H1 (cell line): ENCODE measurements at regions not wholly inside any gene's neighbourhood (a gene's known extent, or its start where the extent isn't known, plus 50 kb on each side); places are given as distances from the start of the nearest gene placed in this dataset.

Experiments used
- CTCF ChIA-PET: fragments of 300-600 bp; sonication (Branson Sonifier 250); formaldehyde crosslinking; loops from one replicate; lab custom pipeline; 2021; ENCODE audit not compliant: partially characterized antibody; lab: Charles Lee
- POLR2A ChIA-PET: fragments of 300-600 bp; sonication (Branson Sonifier 250); formaldehyde crosslinking; loops from one replicate; lab custom pipeline; 2021; ENCODE audit warnings: inconsistent platforms; ENCODE audit not compliant: partially characterized antibody; lab: Charles Lee
- DNase-seq, 2 experiments: peaks; one replicate each; pipeline versions ENCODE4 v3.0.0 to v3.0.0-alpha.2; 2010 to 2022; ENCODE audit warnings: low spot score in 2 of 2, low read depth in 1 of 2, mixed read lengths in 1 of 2
- FAIRE-seq: peaks from 2 replicates; lab custom pipeline; 2011; peaks lifted over from hg19 to GRCh38; lab: Jason Lieb, UNC
- H2AFZ ChIP-seq: 2 replicates; pipeline ENCODE4 v1.8.1; 2012; ENCODE audit warnings: low read length, inconsistent platforms
- H2AK5ac ChIP-seq: 2 replicates; pipeline ENCODE4 v1.6.1; 2013; ENCODE audit warnings: low read depth, low read length
- H2BK120ac ChIP-seq: replicated peaks from 2 replicates; pipeline ENCODE3; 2013; ENCODE audit warnings: low read depth, low read length, inconsistent platforms
- H2BK12ac ChIP-seq: 2 replicates; pipeline ENCODE4 v1.6.1; 2013; ENCODE audit warnings: low read depth, low read length
- H2BK15ac ChIP-seq: 2 replicates; pipeline ENCODE4 v1.6.1; 2013; ENCODE audit warnings: low read length
- H2BK20ac ChIP-seq: 2 replicates; pipeline ENCODE4 v1.6.1; 2013; ENCODE audit warnings: low read length
- H2BK5ac ChIP-seq: 2 replicates; pipeline ENCODE4 v1.6.1; 2013; ENCODE audit warnings: low read depth, low read length
- H3K14ac ChIP-seq: 2 replicates; pipeline ENCODE4 v1.6.1; 2013; ENCODE audit warnings: inconsistent platforms; ENCODE audit not compliant: insufficient read length
- H3K18ac ChIP-seq: 2 replicates; pipeline ENCODE4 v1.6.1; 2013; ENCODE audit warnings: low read length; ENCODE audit errors: extremely low read depth
- H3K23ac ChIP-seq: 2 replicates; pipeline ENCODE4 v1.6.1; 2013; ENCODE audit warnings: inconsistent platforms; ENCODE audit not compliant: insufficient read length
- H3K23me2 ChIP-seq: 2 replicates; pipeline ENCODE4 v1.6.1; 2013; ENCODE audit warnings: low read depth, low read length
- H3K27ac ChIP-seq: 2 replicates; pipeline ENCODE4 v1.6.1; 2011; ENCODE audit warnings: low read depth, low read length, inconsistent platforms
- H3K27me3 ChIP-seq, 4 experiments: replicated peaks in 1 of 4; 1 replicate in 1 of 4; 2 replicates in 3 of 4; pipeline versions ENCODE4 v1.6.1 to v1.8.1; 2011 to 2013; ENCODE audit warnings: low read length in 3 of 4, mild to moderate bottlenecking in 3 of 4, inconsistent platforms in 2 of 4, mixed read lengths in 2 of 4, moderate library complexity in 1 of 4; ENCODE audit not compliant: control insufficient read depth in 3 of 4, insufficient read depth in 3 of 4; ENCODE audit errors: extremely low read depth in 1 of 4
- H3K36me3 ChIP-seq, 4 experiments: 2 replicates each; pipeline versions ENCODE4 v1.6.1 to v1.8.1; 2011 to 2013; ENCODE audit warnings: mild to moderate bottlenecking in 4 of 4, low read length in 3 of 4, moderate library complexity in 2 of 4, control low read depth in 1 of 4, inconsistent platforms in 1 of 4; ENCODE audit not compliant: insufficient read depth in 4 of 4, control insufficient read depth in 2 of 4
- H3K4ac ChIP-seq: replicated peaks from 2 replicates; pipeline ENCODE3; 2013; ENCODE audit warnings: low read length, low read depth, mixed read lengths, inconsistent platforms; ENCODE audit not compliant: insufficient read length
- H3K4me1 ChIP-seq, 4 experiments: replicated peaks in 1 of 4; 1 replicate in 1 of 4; 2 replicates in 3 of 4; pipeline versions ENCODE4 v1.6.1 to v1.8.1; 2011 to 2013; ENCODE audit warnings: low read length in 3 of 4, inconsistent platforms in 2 of 4, mixed read lengths in 1 of 4; ENCODE audit not compliant: insufficient read depth in 4 of 4, control insufficient read depth in 3 of 4
- H3K4me2 ChIP-seq, 2 experiments: 2 replicates each; pipeline versions ENCODE4 v1.6.1 to v1.8.1; 2011 to 2013; ENCODE audit warnings: low read depth in 2 of 2, low read length in 2 of 2, control low read depth in 1 of 2, inconsistent platforms in 1 of 2, mild to moderate bottlenecking in 1 of 2; ENCODE audit not compliant: insufficient read depth in 1 of 2
- H3K4me3 ChIP-seq, 4 experiments: fragments of 200-600, 300-600 bp in 1 of 4; sonication (generic), shearing (Covaris generic), sonication (Bioruptor Twin) in 1 of 4; 2 replicates each; pipeline versions ENCODE4 v1.5.1 to v1.8.1; 2011 to 2016; ENCODE audit warnings: low read length in 4 of 4, low read depth in 3 of 4, control low read depth in 2 of 4, inconsistent platforms in 2 of 4, mild to moderate bottlenecking in 2 of 4, mixed read lengths in 1 of 4, moderate library complexity in 1 of 4; ENCODE audit not compliant: insufficient read depth in 2 of 4; ENCODE audit errors: extremely low read depth in 1 of 4
- H3K56ac ChIP-seq: replicated peaks from 2 replicates; pipeline ENCODE3; 2013; ENCODE audit warnings: low read depth, mild to moderate bottlenecking, mixed read lengths, low read length, inconsistent platforms; ENCODE audit not compliant: insufficient read length
- H3K79me1 ChIP-seq: 2 replicates; pipeline ENCODE4 v1.6.1; 2013; ENCODE audit warnings: low read depth, low read length, control low read depth
- H3K79me2 ChIP-seq, 2 experiments: 2 replicates each; pipeline versions ENCODE4 v1.6.1 to v1.8.1; 2012 to 2013; ENCODE audit warnings: low read length in 2 of 2, mild to moderate bottlenecking in 2 of 2, inconsistent platforms in 1 of 2; ENCODE audit not compliant: insufficient read depth in 2 of 2, control insufficient read depth in 1 of 2
- H3K9ac ChIP-seq, 4 experiments: replicated peaks in 1 of 4; 1 replicate in 1 of 4; 2 replicates in 3 of 4; pipeline versions ENCODE4 v1.6.1 to v1.8.1; 2011 to 2013; ENCODE audit warnings: low read depth in 3 of 4, low read length in 3 of 4, control low read depth in 2 of 4, mild to moderate bottlenecking in 2 of 4, moderate library complexity in 2 of 4, inconsistent platforms in 1 of 4; ENCODE audit errors: extremely low read depth in 1 of 4
- H3K9me3 ChIP-seq, 2 experiments: 2 replicates each; pipeline versions ENCODE4 v1.6.1 to v1.8.1; 2012 to 2013; ENCODE audit warnings: mild to moderate bottlenecking in 2 of 2, moderate library complexity in 2 of 2, control low read depth in 1 of 2, inconsistent platforms in 1 of 2, low read depth in 1 of 2, low read length in 1 of 2, mixed read lengths in 1 of 2; ENCODE audit not compliant: insufficient read depth in 2 of 2
- H4K20me1 ChIP-seq, 2 experiments: replicated peaks in 1 of 2; 2 replicates each; pipeline versions ENCODE3 to v1.8.1; 2011 to 2013; ENCODE audit warnings: inconsistent platforms in 2 of 2, low read length in 2 of 2, mild to moderate bottlenecking in 1 of 2; ENCODE audit not compliant: insufficient read depth in 2 of 2, control insufficient read depth in 1 of 2
- H4K5ac ChIP-seq: 2 replicates; pipeline ENCODE4 v1.6.1; 2013; ENCODE audit warnings: low read length, low read depth, mixed read lengths, inconsistent platforms; ENCODE audit not compliant: insufficient read length
- H4K8ac ChIP-seq: 2 replicates; pipeline ENCODE4 v1.8.0; 2013; ENCODE audit warnings: mild to moderate bottlenecking, moderate library complexity, low read length, inconsistent platforms; ENCODE audit not compliant: insufficient read depth; ENCODE audit errors: extremely low read depth
- H4K91ac ChIP-seq: replicated peaks from 2 replicates; pipeline ENCODE3; 2013; ENCODE audit warnings: low read length, mixed read lengths, inconsistent platforms; ENCODE audit not compliant: insufficient read length
- CBX8 ChIP-seq: fragments of 300-800, 300-1000 bp; sonication (generic); IDR thresholded peaks from 2 replicates; pipeline ENCODE4 v1.7.1; 2016; ENCODE audit warnings: low read depth, low read length, borderline replicate concordance
- CHD1 ChIP-seq: IDR thresholded peaks from 2 replicates; pipeline ENCODE4 v1.6.1; 2012; ENCODE audit warnings: low read depth, low read length, improper control_type of control experiment
- RFX5 ChIP-seq: IDR thresholded peaks from 2 replicates; pipeline ENCODE4 v1.6.1; 2011; ENCODE audit warnings: low read depth, low read length, improper control_type of control experiment, borderline replicate concordance
- SIRT6 ChIP-seq: IDR thresholded peaks from one replicate; pipeline ENCODE4 v1.7.1; 2012; ENCODE audit warnings: low read length, inconsistent platforms
- SP1 ChIP-seq: IDR thresholded peaks from 2 replicates; pipeline ENCODE4 v1.6.1; 2011; ENCODE audit warnings: low read depth, low read length
- WGBS, 2 experiments: shearing (Covaris generic) in 1 of 2; methylation state at CpG; one replicate each; pipeline versions ENCODE4 v1.1.6 to v1.1.7; 2013 to 2015; ENCODE audit warnings: low lambda C conversion rate in 2 of 2, mixed read lengths in 2 of 2, inconsistent platforms in 1 of 2, low coverage in 1 of 2, missing lambda C conversion rate in 1 of 2; ENCODE audit not compliant: insufficient replicate concordance in 2 of 2, insufficient coverage in 1 of 2, insufficient read length in 1 of 2; ENCODE audit errors: extremely low coverage in 1 of 2, missing lambda C conversion rate in 1 of 2; 5-methylcytosine and 5-hydroxymethylcytosine counted together

GRCh38 chr9:88258601-88259000 is 120.3 kb upstream of the SPATA31C2 start:
- Histone ChIP-seq H2AK5ac (no peak overlapping the region), H3K27me3 (no peaks in the 10 kb centered on the region), H3K4ac (no peak overlapping the region), H4K8ac (no peak overlapping the region), H3K56ac (no peak overlapping the region), H3K79me1 (no peaks in the 10 kb centered on the region), H2AFZ (0 out of 2 replicates have a peak overlapping the region, but pooled peaks have one; percentile 82), H2BK120ac (no peak overlapping the region), H3K23me2 (no peaks in the 10 kb centered on the region), H4K91ac (no peak overlapping the region), H3K23ac (no peak overlapping the region), H4K5ac (no peak overlapping the region), H3K4me1 (peaks cover 0 to 1% (median 0%) of the 10 kb centered on the region in 4 experiments; a peak in 1 of 7 replicates), H3K79me2 (no peaks in the 10 kb centered on the region), H3K9ac (no peak overlapping the region), H3K14ac (no peak overlapping the region), H3K4me2 (no peak overlapping the region), H3K36me3 (no peaks in the 10 kb centered on the region), H3K18ac (no peak overlapping the region), H3K4me3 (no peak overlapping the region), H3K9me3 (peaks cover 0 to 3% of the 10 kb centered on the region in 2 experiments; a peak in 1 of 4 replicates), H3K27ac (no peak overlapping the region), H2BK12ac (no peak overlapping the region), H2BK5ac (no peak overlapping the region), H2BK15ac (no peak overlapping the region), H4K20me1 (no peaks in the 10 kb centered on the region), H2BK20ac (no peak overlapping the region)
- DNase-seq (no peak), FAIRE-seq (no peak)
- CTCF ChIA-PET: interaction anchor here (0.6 kb wide), 1 partner anchor 156 kb away, joined by 3 read pairs; no protein-coding TSS in a partner anchor
- POLR2A ChIA-PET: no interaction called here
- 83% methylated on average over 12 of the region's 12 CpGs; no CpG with 5 or more reads in 1 of the 2 experiments for WGBS, 2 experiments
- no peak for TF ChIP-seq CBX8
- TF ChIP-seq CHD1: no peak
- no peak for TF ChIP-seq SIRT6
- no peak for TF ChIP-seq RFX5
- TF ChIP-seq SP1: no peak
